Mammary epithelial cell (primary cell): ENCODE measurements at regions not wholly inside any gene's neighbourhood (a gene's known extent, or its start where the extent isn't known, plus 50 kb on each side); places are given as distances from the start of the nearest gene placed in this dataset.

ENCODE experiments used
- CTCF ChIP-seq, 2 donors: IDR thresholded peaks in 1 of 2; conservative IDR thresholded peaks in 1 of 2; 2 replicates each; pipeline ENCODE4 v1.5.1; 2011 to 2012; ENCODE audit warnings: inconsistent platforms in 2 of 2, low read length in 2 of 2, mild to moderate bottlenecking in 2 of 2, control low read depth in 1 of 2, low read depth in 1 of 2; ENCODE audit not compliant: insufficient read depth in 1 of 2; ENCODE audit errors: extremely low read depth in 1 of 2
- EZH2 ChIP-seq: IDR thresholded peaks from 2 replicates; pipeline ENCODE4 v1.6.1; 2012; ENCODE audit warnings: low read length, inconsistent platforms, borderline replicate concordance

- TF ChIP-seq CTCF (conservative IDR thresholded peaks at IDR 0.05 in 1 of 2, IDR thresholded peaks at IDR 0.05 in 1 of 2; ENCODE audit: extremely low read depth in 1 of 2, insufficient read depth in 1 of 2, low read depth in 1 of 2, low read length in 2 of 2): no peak
- no peak for TF ChIP-seq EZH2
These were observed 206.0 kb upstream of the MYL2 start for GRCh38 chr12:111126331-111126730.
